Kidney (tissue), 13 donors: ENCODE measurements at regions not wholly inside any gene's neighbourhood (a gene's known extent, or its start where the extent isn't known, plus 50 kb on each side); places are given as distances from the start of the nearest gene placed in this dataset.
"Not testable (repeated sequence)": the region's sequence is repeated elsewhere in the genome, so short reads cannot be mapped to it uniquely, and the experiment has no call there.

Source experiments
- DNase-seq, 5 donors: peaks; one replicate each; pipeline ENCODE4 v3.0.0-alpha.2; 2013 to 2020
- FAIRE-seq: peaks from 2 replicates; lab custom pipeline; 2012; peaks lifted over from hg19 to GRCh38; lab: Jason Lieb, UNC
- H3K27ac ChIP-seq, 2 donors: one replicate each; pipeline ENCODE4 v1.7.0; 2013; ENCODE audit warnings: low read depth in 2 of 2, low read length in 2 of 2, inconsistent platforms in 1 of 2
- H3K27me3 ChIP-seq: one replicate; pipeline ENCODE4 v1.7.1; 2013; ENCODE audit warnings: low read length, inconsistent platforms; ENCODE audit not compliant: control insufficient read depth, insufficient read depth
- H3K36me3 ChIP-seq, 3 donors: one replicate each; pipeline versions ENCODE4 v1.7.0 to v1.7.1; 2013; ENCODE audit warnings: low read length in 3 of 3, control low read depth in 1 of 3, inconsistent platforms in 1 of 3; ENCODE audit not compliant: insufficient read depth in 3 of 3, control insufficient read depth in 2 of 3
- H3K4me1 ChIP-seq, 3 donors: one replicate each; pipeline versions ENCODE4 v1.7.0 to v1.7.1; 2013; ENCODE audit warnings: low read length in 3 of 3, inconsistent platforms in 1 of 3, low read depth in 1 of 3; ENCODE audit not compliant: control insufficient read depth in 2 of 3, insufficient read depth in 2 of 3
- H3K4me3 ChIP-seq, 3 donors: one replicate each; pipeline versions ENCODE4 v1.7.0 to v1.8.1; 2013; ENCODE audit warnings: low read length in 3 of 3, control low read depth in 1 of 3, inconsistent platforms in 1 of 3
- H3K9ac ChIP-seq, 3 donors: one replicate each; pipeline versions ENCODE4 v1.7.0 to v1.7.1; 2013; ENCODE audit warnings: low read length in 3 of 3, control low read depth in 1 of 3, inconsistent platforms in 1 of 3
- H3K9me3 ChIP-seq, 3 donors: one replicate each; pipeline versions ENCODE4 v1.7.0 to v1.7.1; 2013; ENCODE audit warnings: low read length in 3 of 3, control low read depth in 1 of 3, inconsistent platforms in 1 of 3; ENCODE audit not compliant: control insufficient read depth in 2 of 3, insufficient read depth in 1 of 3
- intact Hi-C: fragments of 100-400 bp; cut with DNase I; formaldehyde crosslinking; loops from one replicate; pipeline ENCODE4 v1.11.1; 2022
- TF ChIP-seq, protein P1 (sequence below): IDR thresholded peaks from 3 replicates; pipeline ENCODE4 v1.5.1; 2012; ENCODE audit warnings: mild to moderate bottlenecking, moderate library complexity, borderline replicate concordance; ENCODE audit not compliant: insufficient read depth; ENCODE audit errors: extremely low read depth
- donor health status: control.
- donor health status: control.
- donor health status: control.
- donor health status: control.
- donor health status: control.
- donor health status: DM: yes; HTN: yes; CAD: no.
- donor health status: Normal renal cell carcinoma (clear cell type).

- FAIRE-seq (peak; percentile 21), DNase-seq (peak in 1 of 5 donors; percentile 17)
- Histone ChIP-seq H3K4me3 (no peak overlapping the region), H3K4me1 (peaks cover 0 to 7% (median 0%) of the 10 kb centered on the region in 3 donors), H3K36me3 (no peaks in the 10 kb centered on the region), H3K9me3 (no peaks in the 10 kb centered on the region), H3K27ac (no peak overlapping the region), H3K9ac (no peak overlapping the region), H3K27me3 (no peaks in the 10 kb centered on the region)
- TF ChIP-seq, protein P1, sequence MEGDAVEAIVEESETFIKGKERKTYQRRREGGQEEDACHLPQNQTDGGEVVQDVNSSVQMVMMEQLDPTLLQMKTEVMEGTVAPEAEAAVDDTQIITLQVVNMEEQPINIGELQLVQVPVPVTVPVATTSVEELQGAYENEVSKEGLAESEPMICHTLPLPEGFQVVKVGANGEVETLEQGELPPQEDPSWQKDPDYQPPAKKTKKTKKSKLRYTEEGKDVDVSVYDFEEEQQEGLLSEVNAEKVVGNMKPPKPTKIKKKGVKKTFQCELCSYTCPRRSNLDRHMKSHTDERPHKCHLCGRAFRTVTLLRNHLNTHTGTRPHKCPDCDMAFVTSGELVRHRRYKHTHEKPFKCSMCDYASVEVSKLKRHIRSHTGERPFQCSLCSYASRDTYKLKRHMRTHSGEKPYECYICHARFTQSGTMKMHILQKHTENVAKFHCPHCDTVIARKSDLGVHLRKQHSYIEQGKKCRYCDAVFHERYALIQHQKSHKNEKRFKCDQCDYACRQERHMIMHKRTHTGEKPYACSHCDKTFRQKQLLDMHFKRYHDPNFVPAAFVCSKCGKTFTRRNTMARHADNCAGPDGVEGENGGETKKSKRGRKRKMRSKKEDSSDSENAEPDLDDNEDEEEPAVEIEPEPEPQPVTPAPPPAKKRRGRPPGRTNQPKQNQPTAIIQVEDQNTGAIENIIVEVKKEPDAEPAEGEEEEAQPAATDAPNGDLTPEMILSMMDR, result no peak
- intact Hi-C loops, result no loop called here
Observed at GRCh38 chr10:118958984-118959925, 70.3 kb upstream of the NANOS1 start.

DNA sequence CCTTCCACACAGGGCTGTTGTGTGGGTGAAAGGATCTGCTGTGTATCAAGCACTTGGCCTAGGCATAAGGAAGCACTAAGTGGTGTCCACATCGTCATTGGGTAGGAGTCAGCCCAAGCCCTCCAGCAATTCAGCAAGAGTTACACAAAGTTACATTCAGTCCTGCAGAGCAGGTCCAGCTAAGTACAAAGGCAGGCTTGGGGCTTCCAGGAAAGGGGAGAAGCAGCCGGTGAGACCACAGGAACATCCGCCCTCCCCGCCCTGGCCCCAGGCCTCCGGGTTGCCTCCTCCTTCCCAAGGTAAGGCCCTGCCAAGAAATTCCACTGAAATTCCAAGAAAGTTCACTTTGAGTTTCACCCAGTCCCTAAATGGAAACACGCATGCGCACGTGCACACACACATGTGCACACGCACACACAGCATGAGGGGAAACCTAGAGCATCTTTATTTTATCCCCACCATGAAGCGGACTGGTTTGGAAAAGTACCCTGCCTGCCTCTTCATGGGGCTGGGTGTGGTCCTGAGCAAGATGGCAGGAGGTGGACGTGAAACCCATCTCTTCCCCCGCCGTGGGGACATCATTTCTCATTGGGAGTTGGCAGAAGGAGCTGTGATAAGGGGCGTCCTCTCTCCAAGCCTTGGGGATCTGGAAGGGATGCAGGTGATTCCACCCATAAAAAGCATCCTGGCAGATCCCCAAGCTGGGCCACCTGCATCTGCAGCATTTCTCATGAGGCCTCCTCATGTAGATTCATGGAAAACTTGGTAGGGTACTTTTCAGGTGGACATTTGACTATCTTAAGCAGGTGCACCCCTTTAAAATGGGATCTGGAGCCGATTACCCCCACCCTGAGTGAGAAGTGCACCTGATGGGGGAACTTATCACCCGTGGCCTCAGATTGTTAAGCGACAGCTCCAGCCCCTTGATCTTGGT is 69.1 kb upstream of the NANOS1 start:
- H3K9ac ChIP-seq, result no peak overlapping the region
- FAIRE-seq, result no peak
- no peaks in the 10 kb centered on the region for H3K36me3 ChIP-seq
- H3K27me3 ChIP-seq, result no peaks in the 10 kb centered on the region
- no peak overlapping the region for H3K4me3 ChIP-seq
- H3K27ac ChIP-seq, result no peak overlapping the region
- peaks cover 0 to 7% (median 0%) of the 10 kb centered on the region in 3 donors for H3K4me1 ChIP-seq
- intact Hi-C loops, result no loop called here
- DNase-seq, result peak in 2 of 5 donors; percentile 26 to 41
- TF ChIP-seq, protein P1, result no peak
- no peaks in the 10 kb centered on the region for H3K9me3 ChIP-seq

DNA sequence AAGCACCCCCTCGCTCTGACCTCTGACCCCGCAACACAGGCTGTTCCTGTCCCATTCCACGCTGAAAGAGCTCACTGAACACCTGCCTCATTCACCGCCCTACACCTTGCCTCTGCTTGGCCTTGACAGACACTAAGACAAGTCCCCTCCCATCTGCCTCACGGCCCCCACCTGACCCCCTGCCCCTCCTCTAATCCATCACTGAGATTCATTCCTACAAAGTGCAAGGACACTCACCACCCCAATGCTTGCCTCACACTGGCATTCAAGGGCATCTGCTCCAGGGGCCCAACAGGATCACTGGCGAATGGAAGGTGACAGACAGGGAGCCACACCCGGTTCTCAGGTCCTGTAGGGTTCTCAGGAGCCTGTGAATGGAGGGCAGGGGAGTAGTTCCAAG is 68.1 kb upstream of the NANOS1 start:
- Histone ChIP-seq H3K27me3 (no peaks in the 10 kb centered on the region), H3K9ac (no peak overlapping the region), H3K4me1 (peaks cover 0 to 9% (median 3%) of the 10 kb centered on the region in 3 donors), H3K4me3 (no peak overlapping the region), H3K27ac (no peak overlapping the region), H3K36me3 (no peaks in the 10 kb centered on the region), H3K9me3 (no peaks in the 10 kb centered on the region)
- TF ChIP-seq, protein P1, result no peak
- FAIRE-seq, result no peak
- peak in 1 of 5 donors; percentile 31 for DNase-seq
- intact Hi-C loops, result no loop called here

DNA sequence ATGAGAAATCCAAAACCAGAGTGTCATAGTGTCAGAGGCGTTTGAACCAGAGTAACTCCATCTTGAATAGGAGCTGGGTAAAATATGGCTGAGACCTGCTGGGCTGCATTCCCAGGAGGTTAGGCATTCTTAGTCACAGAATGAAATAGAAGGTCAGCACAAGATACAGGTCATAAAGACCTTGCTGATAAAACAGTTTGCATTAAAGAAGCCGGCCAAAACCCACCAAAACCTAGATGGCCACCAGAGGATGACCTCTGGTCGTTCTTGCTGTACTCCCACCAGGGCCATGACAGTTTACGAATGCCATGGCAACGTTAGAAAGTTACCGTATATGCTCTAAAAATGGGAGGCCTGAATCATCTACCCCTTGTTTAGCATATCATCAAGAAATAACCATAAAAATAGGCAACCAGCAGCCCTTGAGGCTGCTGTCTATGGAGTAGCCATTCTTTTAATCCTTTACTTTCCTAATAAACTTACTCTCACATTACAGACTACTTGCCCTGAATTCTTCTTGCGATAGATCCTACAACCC is 67.1 kb upstream of the NANOS1 start:
- H3K9me3 ChIP-seq, intact Hi-C loops, H3K27ac ChIP-seq, H3K9ac ChIP-seq, H3K36me3 ChIP-seq, FAIRE-seq, H3K27me3 ChIP-seq, H3K4me3 ChIP-seq: not testable (repeated sequence)
- peaks cover 0 to 14% (median 7%) of the 10 kb centered on the region in 3 donors for H3K4me1 ChIP-seq
- peak in 3 of 5 donors; percentile 9 to 29 (median 21) for DNase-seq
